ENCODE measurements at regions not wholly inside any gene's neighbourhood (a gene's known extent, or its start where the extent isn't known, plus 50 kb on each side); places are given as distances from the start of the nearest gene placed in this dataset.
"Not testable (repeated sequence)": the region's sequence is repeated elsewhere in the genome, so short reads cannot be mapped to it uniquely, and the experiment has no call there.

DNA sequence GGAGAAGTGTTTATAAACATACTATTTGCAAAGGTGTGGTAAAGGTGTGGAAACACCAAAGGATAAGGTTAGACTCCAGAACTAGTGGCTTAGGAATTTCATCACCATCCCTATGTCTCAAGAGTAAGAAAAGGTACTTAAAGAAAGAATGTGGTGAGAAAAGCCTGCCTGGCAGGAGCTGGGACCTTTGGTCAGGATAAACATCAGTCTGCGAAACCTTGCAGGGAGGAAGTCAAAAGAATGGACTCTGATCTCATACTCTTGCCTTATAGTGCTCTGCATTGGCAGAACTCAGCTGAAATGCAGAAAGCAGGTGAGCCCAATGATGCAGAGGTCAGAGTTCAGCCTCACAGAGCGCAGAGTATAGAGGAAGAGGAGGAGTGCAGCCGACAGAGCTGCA is 97.2 kb upstream of the NR3C2 start:
- no peak for TF ChIP-seq POLR2AphosphoS5 (IDR thresholded peaks at IDR 0.05; ENCODE audit: low read depth, low read length)
- no peak for DNase-seq (ENCODE audit: insufficient read length)
- no peak for FAIRE-seq

- FAIRE-seq; DNase-seq (ENCODE audit: insufficient read length): not testable (repeated sequence)
Observed at GRCh38 chr4:148533851-148534250, 91.6 kb upstream of the NR3C2 start.

DNA sequence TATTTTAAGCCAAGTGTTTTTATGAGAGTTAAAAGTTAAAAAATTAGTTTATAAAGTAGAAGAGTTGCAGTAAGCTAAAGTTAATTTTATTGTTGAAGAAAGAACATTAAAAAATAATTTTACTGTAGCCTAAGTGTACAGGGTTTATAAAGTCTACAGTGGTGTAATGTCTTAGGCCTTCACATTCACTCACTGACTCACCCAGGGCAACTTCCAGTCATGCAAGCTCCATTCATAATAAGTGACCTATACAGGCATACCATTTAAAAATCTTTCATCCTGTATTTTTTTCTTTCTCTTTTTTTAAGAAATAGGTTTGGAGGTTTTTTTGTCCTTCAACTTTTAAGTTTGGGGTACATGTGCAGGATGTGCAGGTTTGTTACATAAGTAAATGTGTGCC is 87.9 kb upstream of the NR3C2 start:
- FAIRE-seq = no peak
- DNase-seq (ENCODE audit: insufficient read length) = no peak
- TF ChIP-seq POLR2A (IDR thresholded peaks at IDR 0.05; ENCODE audit: low read depth, low read length) (no peak), TAF1 (IDR thresholded peaks at IDR 0.05; ENCODE audit: borderline replicate concordance, low read depth, low read length) (no peak), POLR2AphosphoS5 (IDR thresholded peaks at IDR 0.05; ENCODE audit: low read depth, low read length) (no peak)

GRCh38 chr4:148527571-148527970 is 85.4 kb upstream of the NR3C2 start:
- FAIRE-seq (no peak), DNase-seq (ENCODE audit: insufficient read length) (no peak)
- no peak for TF ChIP-seq TAF1 (IDR thresholded peaks at IDR 0.05; ENCODE audit: borderline replicate concordance, low read depth, low read length)
- no peak for TF ChIP-seq POLR2A (IDR thresholded peaks at IDR 0.05; ENCODE audit: low read depth, low read length)
- TF ChIP-seq POLR2AphosphoS5 (IDR thresholded peaks at IDR 0.05; ENCODE audit: low read depth, low read length) = no peak

GRCh38 chr4:148522995-148523394 is 80.8 kb upstream of the NR3C2 start:
- FAIRE-seq (no peak), DNase-seq (ENCODE audit: insufficient read length) (no peak)
- TF ChIP-seq TAF1 (IDR thresholded peaks at IDR 0.05; ENCODE audit: borderline replicate concordance, low read depth, low read length) (no peak), POLR2AphosphoS5 (IDR thresholded peaks at IDR 0.05; ENCODE audit: low read depth, low read length) (no peak), POLR2A (IDR thresholded peaks at IDR 0.05; ENCODE audit: low read depth, low read length) (no peak)

DNA sequence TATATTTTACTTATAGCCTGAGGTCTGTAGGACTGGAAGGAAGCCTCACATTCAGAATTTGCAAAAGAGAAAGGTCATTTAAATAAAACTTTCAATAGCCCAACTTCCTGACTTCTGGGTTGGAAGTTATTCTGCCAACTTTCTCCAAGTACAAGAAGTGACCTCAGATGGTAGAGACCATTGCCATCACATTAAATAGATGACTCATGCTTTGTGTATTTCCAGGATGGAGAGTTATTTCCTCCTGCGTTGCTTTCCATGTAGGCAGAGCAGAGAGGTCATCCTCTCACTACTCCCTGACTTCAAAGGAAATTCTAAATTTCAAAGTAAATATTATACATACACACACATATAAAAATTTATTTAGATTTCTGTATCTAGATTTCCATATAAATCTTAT is 73.0 kb upstream of the NR3C2 start:
- TF ChIP-seq POLR2A (IDR thresholded peaks at IDR 0.05; ENCODE audit: low read depth, low read length) = no peak
- no peak for TF ChIP-seq TAF1 (IDR thresholded peaks at IDR 0.05; ENCODE audit: borderline replicate concordance, low read depth, low read length)
- TF ChIP-seq POLR2AphosphoS5 (IDR thresholded peaks at IDR 0.05; ENCODE audit: low read depth, low read length) = no peak
- no peak for FAIRE-seq
- no peak for DNase-seq (ENCODE audit: insufficient read length)

GRCh38 chr4:148514581-148514980 is 72.4 kb upstream of the NR3C2 start:
- FAIRE-seq (no peak), DNase-seq (ENCODE audit: insufficient read length) (no peak)
- TF ChIP-seq POLR2A (IDR thresholded peaks at IDR 0.05; ENCODE audit: low read depth, low read length) (no peak), POLR2AphosphoS5 (IDR thresholded peaks at IDR 0.05; ENCODE audit: low read depth, low read length) (no peak), TAF1 (IDR thresholded peaks at IDR 0.05; ENCODE audit: borderline replicate concordance, low read depth, low read length) (no peak)

- FAIRE-seq (no peak), DNase-seq (ENCODE audit: insufficient read length) (no peak)
Observed at GRCh38 chr4:148514041-148514440, 71.8 kb upstream of the NR3C2 start.

GRCh38 chr4:148510211-148510610 is 68.0 kb upstream of the NR3C2 start:
- DNase-seq (ENCODE audit: insufficient read length) = no peak
- FAIRE-seq = no peak
- TF ChIP-seq TAF1 (IDR thresholded peaks at IDR 0.05; ENCODE audit: borderline replicate concordance, low read depth, low read length) (no peak), POLR2A (IDR thresholded peaks at IDR 0.05; ENCODE audit: low read depth, low read length) (no peak), POLR2AphosphoS5 (IDR thresholded peaks at IDR 0.05; ENCODE audit: low read depth, low read length) (no peak)

More at GRCh38 chr4:148514041-148514440, 71.8 kb upstream of the NR3C2 start:
- TF ChIP-seq TAF1 (IDR thresholded peaks at IDR 0.05; ENCODE audit: borderline replicate concordance, low read depth, low read length) (no peak), POLR2AphosphoS5 (IDR thresholded peaks at IDR 0.05; ENCODE audit: low read depth, low read length) (no peak)

DNA sequence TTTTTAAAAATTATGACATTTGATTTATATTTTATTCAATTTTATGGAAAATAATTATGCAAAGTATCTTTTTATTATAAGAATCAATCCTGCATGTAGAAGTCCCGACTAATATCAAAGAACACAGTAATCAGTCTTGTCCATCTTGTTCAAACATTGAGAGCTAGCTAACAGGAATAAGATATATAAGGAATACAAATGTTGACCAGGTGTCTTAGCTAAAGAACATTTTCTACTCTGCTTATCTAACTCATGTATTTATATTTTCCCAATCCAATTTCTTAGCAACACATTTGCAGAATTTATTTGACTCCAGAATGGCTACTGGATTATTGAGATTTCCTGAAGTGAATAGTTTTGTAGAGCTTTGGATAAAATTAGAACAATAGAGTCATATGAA is 61.5 kb upstream of the NR3C2 start:
- TF ChIP-seq POLR2A (IDR thresholded peaks at IDR 0.05; ENCODE audit: low read depth, low read length) (no peak), POLR2AphosphoS5 (IDR thresholded peaks at IDR 0.05; ENCODE audit: low read depth, low read length) (no peak), TAF1 (IDR thresholded peaks at IDR 0.05; ENCODE audit: borderline replicate concordance, low read depth, low read length) (no peak)
- DNase-seq (ENCODE audit: insufficient read length) = no peak
- FAIRE-seq = no peak

DNA sequence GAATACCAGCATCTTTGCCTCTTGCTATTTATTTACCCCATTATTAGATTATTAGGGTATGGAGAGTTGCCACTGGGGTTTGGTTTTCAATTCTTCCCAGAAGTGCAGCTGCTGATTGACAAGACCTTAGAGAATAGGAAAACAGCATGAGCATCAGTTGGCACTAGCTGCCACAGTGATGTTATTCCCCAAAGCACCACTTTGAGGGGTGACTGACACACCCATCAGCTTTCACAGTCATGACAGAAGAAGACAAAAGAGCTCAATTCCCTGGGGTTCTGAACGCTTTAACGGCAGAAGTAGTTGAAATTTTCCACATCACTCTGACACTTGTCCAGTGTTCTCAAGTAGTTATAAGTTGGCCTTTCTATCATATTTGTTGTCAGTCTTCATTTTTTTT is 55.0 kb upstream of the NR3C2 start:
- DNase-seq (ENCODE audit: insufficient read length) (no peak), FAIRE-seq (no peak)
- no peak for TF ChIP-seq TAF1 (IDR thresholded peaks at IDR 0.05; ENCODE audit: borderline replicate concordance, low read depth, low read length)
- no peak for TF ChIP-seq POLR2AphosphoS5 (IDR thresholded peaks at IDR 0.05; ENCODE audit: low read depth, low read length)
- TF ChIP-seq POLR2A (IDR thresholded peaks at IDR 0.05; ENCODE audit: low read depth, low read length) = no peak

GRCh38 chr4:148495463-148495862 is 53.2 kb upstream of the NR3C2 start:
- FAIRE-seq (no peak), DNase-seq (ENCODE audit: insufficient read length) (no peak)
- TF ChIP-seq POLR2A (IDR thresholded peaks at IDR 0.05; ENCODE audit: low read depth, low read length) = no peak
- no peak for TF ChIP-seq POLR2AphosphoS5 (IDR thresholded peaks at IDR 0.05; ENCODE audit: low read depth, low read length)
- TF ChIP-seq TAF1 (IDR thresholded peaks at IDR 0.05; ENCODE audit: borderline replicate concordance, low read depth, low read length) = no peak
